ENCODE measurements at regions not wholly inside any gene's neighbourhood (a gene's known extent, or its start where the extent isn't known, plus 50 kb on each side); places are given as distances from the start of the nearest gene placed in this dataset.

GRCh38 chr15:54987881-54988280, 208.9 kb downstream of the RSL24D1 start:
- no peaks in the 10 kb centered on the region for H3K27me3 ChIP-seq
- TF ChIP-seq POLR2A (IDR thresholded peaks at IDR 0.05) (no peak), CTCF (IDR thresholded peaks at IDR 0.05) (no peak)
- intact Hi-C loops (cut with DNase I; ENCODE audit: low total_unique reads): no loop called here
- H3K4me3 ChIP-seq: no peak overlapping the region
- H3K9me3 ChIP-seq: no peaks in the 10 kb centered on the region
- H3K4me1 ChIP-seq: no peaks in the 10 kb centered on the region
- 91 to 98% methylated on average over 3 of the region's 3 CpGs for WGBS, 2 donors
- no peak overlapping the region for H3K27ac ChIP-seq
- DNase-seq: no peak
- no peaks in the 10 kb centered on the region for H3K36me3 ChIP-seq (ENCODE audit: low read depth, missing control alignments)

GRCh38 chr15:54979964-54980363, 216.8 kb downstream of the RSL24D1 start:
- TF ChIP-seq POLR2A (IDR thresholded peaks at IDR 0.05): no peak
- TF ChIP-seq CTCF (IDR thresholded peaks at IDR 0.05): no peak

GRCh38 chr15:54962637-54963036, 234.1 kb downstream of the RSL24D1 start:
- intact Hi-C loops (cut with DNase I; ENCODE audit: low total_unique reads): no loop called here

More at GRCh38 chr15:54979964-54980363, 216.8 kb downstream of the RSL24D1 start:
- DNase-seq: no peak
- no peak overlapping the region for H3K27ac ChIP-seq
- no peak overlapping the region for H3K4me3 ChIP-seq
- H3K27me3 ChIP-seq: no peaks in the 10 kb centered on the region
- intact Hi-C loops (cut with DNase I; ENCODE audit: low total_unique reads): no loop called here
- no peaks in the 10 kb centered on the region for H3K36me3 ChIP-seq (ENCODE audit: low read depth, missing control alignments)
- WGBS, 2 donors: 35 to 48% methylated on average over 4 of the region's 4 CpGs
- no peaks in the 10 kb centered on the region for H3K9me3 ChIP-seq
- no peaks in the 10 kb centered on the region for H3K4me1 ChIP-seq

GRCh38 chr15:54960266-54960665, 236.5 kb downstream of the RSL24D1 start:
- TF ChIP-seq POLR2A (IDR thresholded peaks at IDR 0.05): no peak
- no peak for TF ChIP-seq CTCF (IDR thresholded peaks at IDR 0.05)
- H3K4me3 ChIP-seq: no peak overlapping the region
- no peaks in the 10 kb centered on the region for H3K9me3 ChIP-seq
- no peaks in the 10 kb centered on the region for H3K27me3 ChIP-seq
- 67 to 80% methylated on average over 2 of the region's 2 CpGs for WGBS, 2 donors
- no peaks in the 10 kb centered on the region for H3K4me1 ChIP-seq
- no peak overlapping the region for H3K27ac ChIP-seq
- intact Hi-C loops (cut with DNase I; ENCODE audit: low total_unique reads): no loop called here
- no peak for DNase-seq
- no peaks in the 10 kb centered on the region for H3K36me3 ChIP-seq (ENCODE audit: low read depth, missing control alignments)

More at GRCh38 chr15:54962637-54963036, 234.1 kb downstream of the RSL24D1 start:
- no peaks in the 10 kb centered on the region for H3K36me3 ChIP-seq (ENCODE audit: low read depth, missing control alignments)
- DNase-seq: no peak
- H3K27ac ChIP-seq: no peak overlapping the region
- H3K9me3 ChIP-seq: no peaks in the 10 kb centered on the region
- no peak for TF ChIP-seq CTCF (IDR thresholded peaks at IDR 0.05)
- no peak for TF ChIP-seq POLR2A (IDR thresholded peaks at IDR 0.05)
- no peaks in the 10 kb centered on the region for H3K27me3 ChIP-seq
- H3K4me1 ChIP-seq: no peaks in the 10 kb centered on the region
- no peak overlapping the region for H3K4me3 ChIP-seq

- Histone ChIP-seq H3K4me3 (no peak overlapping the region), H3K9me3 (no peaks in the 10 kb centered on the region), H3K27ac (no peak overlapping the region), H3K27me3 (no peaks in the 10 kb centered on the region), H3K4me1 (no peaks in the 10 kb centered on the region), H3K36me3 (ENCODE audit: low read depth, missing control alignments) (no peaks in the 10 kb centered on the region)
- TF ChIP-seq CTCF (IDR thresholded peaks at IDR 0.05) (no peak), POLR2A (IDR thresholded peaks at IDR 0.05) (no peak)
- 63 to 66% methylated on average over 3 of the region's 3 CpGs for WGBS, 2 donors
- intact Hi-C loops (cut with DNase I; ENCODE audit: low total_unique reads): no loop called here
- no peak for DNase-seq
Measured at GRCh38 chr15:54941417-54941816, 255.3 kb downstream of the RSL24D1 start.

Data from testis (tissue), 2 donors.